ENCODE measurements at regions not wholly inside any gene's neighbourhood (a gene's known extent, or its start where the extent isn't known, plus 50 kb on each side); places are given as distances from the start of the nearest gene placed in this dataset.

DNA sequence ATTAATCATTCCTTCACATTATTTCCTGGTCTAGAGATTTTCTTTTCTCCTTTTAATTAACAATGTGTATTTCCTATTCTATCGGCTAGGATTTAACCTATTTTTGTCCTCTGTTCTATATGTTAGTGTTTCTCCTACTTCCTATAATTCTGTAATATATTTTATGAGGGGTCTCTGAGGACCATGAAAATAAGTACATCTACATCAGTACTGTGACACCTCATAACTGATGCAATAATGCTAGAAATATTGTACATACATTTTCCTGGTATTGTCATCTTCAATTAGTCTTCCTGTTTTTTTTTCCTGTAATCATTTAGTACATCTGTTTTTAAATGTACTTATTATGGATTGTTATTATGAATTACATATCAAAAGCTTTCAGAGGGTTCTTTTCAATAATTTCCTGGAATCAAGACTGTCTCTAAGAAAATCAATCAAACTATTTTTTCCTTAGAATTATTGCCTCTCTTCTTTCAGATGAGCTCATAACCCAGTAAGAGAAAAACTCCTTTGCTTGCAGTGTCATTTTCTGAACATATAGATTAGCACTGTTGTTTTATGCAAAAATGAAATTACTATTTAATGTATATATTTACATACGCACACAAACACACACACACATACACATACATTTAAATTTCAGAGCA is 1004.3 kb downstream of the SLITRK5 start:
- TF ChIP-seq, protein P1, sequence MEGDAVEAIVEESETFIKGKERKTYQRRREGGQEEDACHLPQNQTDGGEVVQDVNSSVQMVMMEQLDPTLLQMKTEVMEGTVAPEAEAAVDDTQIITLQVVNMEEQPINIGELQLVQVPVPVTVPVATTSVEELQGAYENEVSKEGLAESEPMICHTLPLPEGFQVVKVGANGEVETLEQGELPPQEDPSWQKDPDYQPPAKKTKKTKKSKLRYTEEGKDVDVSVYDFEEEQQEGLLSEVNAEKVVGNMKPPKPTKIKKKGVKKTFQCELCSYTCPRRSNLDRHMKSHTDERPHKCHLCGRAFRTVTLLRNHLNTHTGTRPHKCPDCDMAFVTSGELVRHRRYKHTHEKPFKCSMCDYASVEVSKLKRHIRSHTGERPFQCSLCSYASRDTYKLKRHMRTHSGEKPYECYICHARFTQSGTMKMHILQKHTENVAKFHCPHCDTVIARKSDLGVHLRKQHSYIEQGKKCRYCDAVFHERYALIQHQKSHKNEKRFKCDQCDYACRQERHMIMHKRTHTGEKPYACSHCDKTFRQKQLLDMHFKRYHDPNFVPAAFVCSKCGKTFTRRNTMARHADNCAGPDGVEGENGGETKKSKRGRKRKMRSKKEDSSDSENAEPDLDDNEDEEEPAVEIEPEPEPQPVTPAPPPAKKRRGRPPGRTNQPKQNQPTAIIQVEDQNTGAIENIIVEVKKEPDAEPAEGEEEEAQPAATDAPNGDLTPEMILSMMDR (IDR thresholded peaks at IDR 0.05; ENCODE audit: insufficient read depth, low read length): no peak
- DNase-seq (ENCODE audit: low read depth): no peak
- no peak overlapping the region for H3K4me3 ChIP-seq (ENCODE audit: low read depth, low read length)

DNA sequence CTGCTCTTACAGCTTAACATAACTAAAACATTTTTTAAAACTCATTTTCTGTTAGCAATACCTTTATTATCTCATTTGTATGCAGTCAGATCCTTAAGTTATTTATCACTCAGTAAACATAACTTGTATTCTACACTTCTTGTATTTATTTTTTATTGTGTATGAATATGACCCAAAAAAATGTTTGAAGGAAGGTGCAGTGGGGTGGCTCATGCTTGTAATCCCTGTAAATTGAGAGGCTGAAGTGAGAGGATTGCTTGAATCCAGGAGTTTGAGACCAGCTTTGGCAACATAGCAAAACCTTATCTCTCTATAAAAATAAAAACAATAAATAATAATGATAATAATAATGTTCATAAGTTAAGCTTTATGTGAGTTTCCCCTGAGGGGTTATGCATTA is 1004.8 kb downstream of the SLITRK5 start:
- DNase-seq (ENCODE audit: low read depth): no peak
- no peak overlapping the region for H3K4me3 ChIP-seq (ENCODE audit: low read depth, low read length)
- TF ChIP-seq, protein P1 (IDR thresholded peaks at IDR 0.05; ENCODE audit: insufficient read depth, low read length): no peak

DNA sequence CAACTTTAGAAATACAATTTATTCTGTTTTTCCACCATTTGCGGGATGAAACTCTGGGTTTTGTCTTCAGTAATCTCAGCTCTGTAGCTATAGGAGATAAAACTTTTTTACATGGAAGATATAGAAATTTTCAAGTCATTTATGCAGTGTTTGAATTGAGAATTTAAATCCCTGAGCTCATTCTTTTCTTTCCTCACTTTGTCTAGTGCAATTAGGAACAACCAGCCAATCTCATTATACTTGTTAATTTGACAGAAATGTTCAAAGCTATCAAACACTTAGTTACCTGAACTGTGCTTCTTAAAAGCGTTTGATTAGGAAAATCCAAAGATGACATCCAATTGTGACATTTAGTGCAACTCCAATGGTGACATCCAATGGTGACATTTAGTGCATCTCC is 1014.3 kb downstream of the SLITRK5 start:
- no peak for DNase-seq (ENCODE audit: low read depth)
- H3K4me3 ChIP-seq (ENCODE audit: low read depth, low read length): no peak overlapping the region
- TF ChIP-seq, protein P1 (IDR thresholded peaks at IDR 0.05; ENCODE audit: insufficient read depth, low read length): no peak

DNA sequence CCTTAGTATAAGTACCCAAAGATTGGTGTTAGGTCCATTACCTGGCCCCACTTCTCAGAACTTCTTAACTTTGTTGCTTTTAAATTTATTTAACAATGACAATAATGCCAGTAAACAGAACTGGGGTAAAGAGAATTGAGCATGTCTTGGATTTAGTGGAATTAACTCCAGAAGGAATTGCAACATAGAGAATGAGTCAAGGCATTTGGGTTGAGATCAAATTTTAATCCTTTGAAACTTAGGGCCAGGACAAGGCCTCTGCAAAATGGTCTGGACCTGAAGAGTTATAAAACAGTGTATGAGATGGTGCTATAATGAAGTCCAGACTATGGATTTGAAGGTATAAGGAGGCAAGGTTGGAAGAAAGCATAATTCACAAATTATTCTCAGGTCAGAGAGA is 1030.4 kb downstream of the SLITRK5 start:
- H3K4me3 ChIP-seq (ENCODE audit: low read depth, low read length): no peak overlapping the region
- DNase-seq (ENCODE audit: low read depth): no peak
- TF ChIP-seq, protein P1 (IDR thresholded peaks at IDR 0.05; ENCODE audit: insufficient read depth, low read length): no peak

DNA sequence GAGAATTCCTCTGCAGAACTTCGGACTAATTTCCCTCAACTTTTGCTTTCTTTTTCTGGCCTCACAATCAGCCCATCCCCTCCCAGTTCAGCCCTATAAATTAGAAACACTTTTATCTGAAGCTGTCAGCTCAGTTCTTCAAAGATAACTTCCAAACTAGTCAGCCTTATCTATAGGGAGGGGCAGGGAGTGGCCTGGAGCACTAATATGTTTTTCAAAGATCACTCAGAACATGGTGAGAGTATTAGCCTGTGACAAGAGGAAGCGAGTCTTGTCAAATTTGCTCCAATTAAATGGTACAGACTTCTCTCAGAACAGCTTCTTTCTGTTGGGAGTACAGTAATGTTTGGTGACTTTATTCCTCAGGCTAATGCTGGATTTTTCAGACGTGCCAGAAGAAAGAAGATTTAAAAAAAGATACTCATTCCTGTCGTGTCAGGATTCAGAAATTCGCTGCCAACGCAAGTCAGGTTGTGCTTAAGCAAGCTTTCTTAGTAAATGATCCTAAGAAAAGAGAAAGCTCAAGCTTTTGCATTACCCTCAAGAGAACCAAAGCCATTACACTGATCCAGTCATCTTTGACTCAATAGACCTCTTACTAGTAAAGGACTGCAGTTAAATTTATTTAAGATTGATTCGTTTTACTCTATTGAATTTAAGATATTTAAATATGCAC is 1033.6 kb downstream of the SLITRK5 start:
- TF ChIP-seq, protein P1 (IDR thresholded peaks at IDR 0.05; ENCODE audit: insufficient read depth, low read length): no peak
- DNase-seq (ENCODE audit: low read depth): no peak
- H3K4me3 ChIP-seq (ENCODE audit: low read depth, low read length): no peak overlapping the region

DNA sequence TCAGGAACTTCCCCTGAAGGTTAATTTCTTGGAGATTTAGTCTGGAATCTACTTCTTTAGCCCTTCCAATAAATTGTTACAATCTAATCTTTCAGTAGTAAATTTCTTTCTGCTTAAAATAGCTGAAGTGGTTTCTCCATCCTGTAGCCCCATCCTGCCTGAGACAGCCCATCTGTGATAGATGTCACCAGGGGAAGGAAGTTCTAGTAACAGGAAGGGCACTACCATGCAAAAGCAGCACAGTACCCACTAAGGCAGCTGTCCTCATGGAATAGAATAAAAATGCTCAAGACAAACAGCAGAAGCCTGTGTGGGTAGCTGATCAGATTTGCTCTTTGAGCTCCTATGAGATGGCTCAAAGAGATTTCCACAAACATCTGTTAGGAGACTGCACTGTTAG is 1036.5 kb downstream of the SLITRK5 start:
- no peak for DNase-seq (ENCODE audit: low read depth)
- no peak overlapping the region for H3K4me3 ChIP-seq (ENCODE audit: low read depth, low read length)
- TF ChIP-seq, protein P1 (IDR thresholded peaks at IDR 0.05; ENCODE audit: insufficient read depth, low read length): no peak
